GM12878 (cell line): ENCODE measurements at regions not wholly inside any gene's neighbourhood (a gene's known extent, or its start where the extent isn't known, plus 50 kb on each side); places are given as distances from the start of the nearest gene placed in this dataset.

Experiments
- ATAC-seq: fragments of 200-7000 bp; cut with Tn5 transposase; 3 replicates; pipeline ENCODE4 v1.9.1; 2020; ENCODE audit warnings: mild to moderate bottlenecking, moderate library complexity
- BruUV-seq: library from RNA; stranded (reverse); fragments of 400-500 nt; replicated peaks from 2 replicates; lab custom pipeline; 2021; lab: Mats Ljungman, UMichigan
- CTCF ChIA-PET: fragments of 300-600 bp; sonication (Branson Sonifier 250); formaldehyde crosslinking; extraction: SDS; loops from one replicate; lab custom pipeline; 2021; ENCODE audit warnings: inconsistent platforms; lab: Yijun Ruan, JAX
- POLR2A ChIA-PET: fragments of 350-600 bp; formaldehyde crosslinking; extraction: SDS; loops from one replicate; lab custom pipeline; 2021; ENCODE audit warnings: inconsistent platforms; lab: Charles Lee
- RAD21 ChIA-PET: fragments of 300-600 bp; sonication (Branson Sonifier 250); formaldehyde crosslinking; loops from one replicate; lab custom pipeline; 2023; ENCODE audit warnings: antibody characterized with exemption; ENCODE audit not compliant: unreplicated experiment; lab: Charles Lee
- SMC1A ChIA-PET: fragments of 300-600 bp; sonication (Branson Sonifier 250); formaldehyde crosslinking; loops from one replicate; lab custom pipeline; 2023; ENCODE audit not compliant: unreplicated experiment, uncharacterized antibody; lab: Charles Lee
- DNase-seq: peaks from one replicate; pipeline ENCODE4 v3.0.0-alpha.2; 2011; ENCODE audit warnings: low read depth, low spot score
- FAIRE-seq: peaks from 3 replicates; lab custom pipeline; 2011; peaks lifted over from hg19 to GRCh38; lab: Jason Lieb, UNC
- H2AFZ ChIP-seq: 2 replicates; pipeline ENCODE4 v1.6.0; 2011; ENCODE audit warnings: low read depth, low read length, control low read depth; ENCODE audit not compliant: control insufficient read depth
- H3K27ac ChIP-seq: 2 replicates; pipeline ENCODE4 v1.5.1; 2011; ENCODE audit warnings: control low read depth; ENCODE audit not compliant: control insufficient read depth, insufficient read depth
- H3K27me3 ChIP-seq, 2 experiments: replicated peaks in 1 of 2; 2 replicates each; pipeline versions ENCODE4 v1.6.0 to v1.6.1; 2011; ENCODE audit warnings: low read length in 1 of 2; ENCODE audit not compliant: control insufficient read depth in 2 of 2, insufficient read depth in 2 of 2
- H3K36me3 ChIP-seq, 2 experiments: 2 replicates each; pipeline ENCODE4 v1.5.1; 2011; ENCODE audit warnings: low read length in 1 of 2; ENCODE audit not compliant: control insufficient read depth in 2 of 2, insufficient read depth in 2 of 2
- H3K4me1 ChIP-seq: 2 replicates; pipeline ENCODE4 v1.6.1; 2011; ENCODE audit warnings: mild to moderate bottlenecking, low read length, moderate library complexity, mixed read lengths; ENCODE audit not compliant: control insufficient read depth, insufficient read depth
- H3K4me2 ChIP-seq: 2 replicates; pipeline ENCODE4 v1.6.0; 2011; ENCODE audit warnings: control low read depth; ENCODE audit not compliant: control insufficient read depth, insufficient read depth
- H3K4me3 ChIP-seq: fragments of 200-600 bp; sonication (generic); 2 replicates; pipeline ENCODE4 v1.5.1; 2016
- H3K79me2 ChIP-seq: 2 replicates; pipeline ENCODE4 v1.6.0; 2011; ENCODE audit warnings: low read length; ENCODE audit not compliant: control insufficient read depth, insufficient read depth
- H3K9ac ChIP-seq: 2 replicates; pipeline ENCODE4 v1.8.0; 2011; ENCODE audit warnings: low read length, control low read depth, mixed read lengths; ENCODE audit not compliant: control insufficient read depth, insufficient read depth
- H3K9me3 ChIP-seq: replicated peaks from 3 replicates; pipeline ENCODE4 v1.5.1; 2011; ENCODE audit warnings: mild to moderate bottlenecking, low read length; ENCODE audit not compliant: control insufficient read depth, insufficient read depth
- H4K20me1 ChIP-seq: 2 replicates; pipeline ENCODE4 v1.6.0; 2011; ENCODE audit not compliant: control insufficient read depth, insufficient read depth
- ATF7 ChIP-seq: fragments of 450-650 bp; IDR thresholded peaks from 2 replicates; pipeline ENCODE4 v1.6.1; 2016; ENCODE audit warnings: low read depth, mild to moderate bottlenecking
- BACH1 ChIP-seq: fragments of 450-650 bp; IDR thresholded peaks from 2 replicates; pipeline ENCODE4 v1.6.1; 2017; ENCODE audit warnings: mild to moderate bottlenecking, borderline replicate concordance
- CBX5 ChIP-seq: sonication (generic); IDR thresholded peaks from 2 replicates; pipeline ENCODE4 v1.6.1; 2016; ENCODE audit warnings: low read depth, moderate library complexity, mild to moderate bottlenecking, inconsistent platforms
- EGR1 ChIP-seq, 2 experiments: IDR thresholded peaks; 1 replicate in 1 of 2; 2 replicates in 1 of 2; pipeline ENCODE4 v1.6.1; 2011 to 2012; ENCODE audit warnings: low read depth in 2 of 2, low read length in 2 of 2, borderline replicate concordance in 1 of 2, mild to moderate bottlenecking in 1 of 2, moderate library complexity in 1 of 2
- HDAC2 ChIP-seq: fragments of 200-600 bp; sonication (generic); IDR thresholded peaks from 2 replicates; pipeline ENCODE4 v1.6.1; 2017
- JUND ChIP-seq: IDR thresholded peaks from 2 replicates; pipeline ENCODE4 v1.6.1; 2012; ENCODE audit warnings: low read depth, mild to moderate bottlenecking, low read length, improper control_type of control experiment, moderate library complexity
- KLF5 ChIP-seq: fragments of 450-650 bp; IDR thresholded peaks from 2 replicates; pipeline ENCODE4 v1.6.1; 2014; ENCODE audit warnings: mild to moderate bottlenecking; ENCODE audit not compliant: partially characterized antibody
- NBN ChIP-seq: fragments of 450-650 bp; IDR thresholded peaks from 2 replicates; pipeline ENCODE4 v1.6.1; 2016
- NFYA ChIP-seq: IDR thresholded peaks from 2 replicates; pipeline ENCODE4 v1.6.1; 2011; ENCODE audit warnings: low read depth, mild to moderate bottlenecking, low read length, improper control_type of control experiment, borderline replicate concordance
- SUPT20H ChIP-seq: IDR thresholded peaks from 2 replicates; pipeline ENCODE4 v1.6.1; 2011; ENCODE audit warnings: low read depth, mild to moderate bottlenecking, low read length, moderate library complexity, borderline replicate concordance; ENCODE audit not compliant: control insufficient read depth
- TARDBP ChIP-seq: IDR thresholded peaks from 2 replicates; pipeline ENCODE4 v1.6.1; 2016; ENCODE audit warnings: borderline replicate concordance
- YY1 ChIP-seq: IDR thresholded peaks from 2 replicates; pipeline ENCODE4 v1.6.1; 2011; ENCODE audit warnings: low read depth, mild to moderate bottlenecking, low read length
- ZNF207 ChIP-seq: fragments of 450-650 bp; IDR thresholded peaks from 2 replicates; pipeline ENCODE4 v1.6.1; 2014; ENCODE audit warnings: antibody characterized with exemption, mild to moderate bottlenecking, borderline replicate concordance
- ZNF622 ChIP-seq: fragments of 450-650 bp; IDR thresholded peaks from 2 replicates; pipeline ENCODE4 v1.6.1; 2017; ENCODE audit warnings: mild to moderate bottlenecking, inconsistent platforms
- WGBS: methylation state at CpG from one replicate; pipeline ENCODE4 v1.1.6; 2016; ENCODE audit warnings: low lambda C conversion rate; ENCODE audit not compliant: insufficient replicate concordance, insufficient coverage; ENCODE audit errors: missing lambda C conversion rate; 5-methylcytosine and 5-hydroxymethylcytosine counted together
- in situ Hi-C: fragments of 300-500 bp; cut with MboI; formaldehyde crosslinking; loops from 9 replicates; pipeline ENCODE4 v1.14.3; 2018; ENCODE audit warnings: mixed read lengths
- intact Hi-C: fragments of 100-400 bp; cut with micrococcal nuclease; formaldehyde crosslinking; loops from one replicate; pipeline ENCODE4 v1.14.2; 2022; ENCODE audit not compliant: unreplicated experiment
- TF ChIP-seq, protein P1 (sequence below): fragments of 450-650 bp; IDR thresholded peaks from 2 replicates; pipeline ENCODE4 v1.6.1; 2017; ENCODE audit warnings: low read depth, mild to moderate bottlenecking, moderate library complexity
- TF ChIP-seq, protein P2 (sequence below): fragments of 450-650 bp; IDR thresholded peaks from 2 replicates; pipeline ENCODE4 v1.6.1; 2017; ENCODE audit warnings: antibody characterized with exemption, mild to moderate bottlenecking, moderate library complexity
- TF ChIP-seq, protein P3 (sequence below): IDR thresholded peaks from 2 replicates; pipeline ENCODE4 v1.6.1; 2012; ENCODE audit warnings: mild to moderate bottlenecking, low read depth, low read length

DNA sequence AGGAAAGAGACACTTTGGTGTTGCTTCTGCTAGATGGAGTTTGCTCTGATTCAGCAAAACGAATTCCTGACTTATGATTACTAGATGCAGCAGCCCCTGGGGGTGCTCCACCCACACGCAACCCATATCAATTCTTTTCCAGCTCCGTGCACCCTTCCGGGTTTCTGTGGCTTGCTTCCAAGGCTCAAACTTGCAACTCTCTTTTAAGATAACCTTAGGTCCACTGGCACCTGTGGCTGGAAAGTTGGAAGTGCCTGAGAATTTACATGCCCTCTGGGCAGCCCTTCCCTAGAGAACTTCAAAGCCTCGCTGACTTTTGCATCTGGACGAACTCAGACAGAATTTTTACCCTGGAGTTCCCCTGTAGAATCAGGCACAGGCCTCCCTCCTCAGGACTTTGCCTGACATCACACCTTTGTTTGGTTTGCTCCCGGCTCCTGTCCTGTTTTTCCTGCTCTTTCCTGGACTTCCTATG, 224.9 kb downstream of the SNX18 start:
- Histone ChIP-seq H4K20me1 (no peaks in the 10 kb centered on the region), H3K36me3 (no peaks in the 10 kb centered on the region), H3K4me3 (no peak overlapping the region), H3K9ac (no peak overlapping the region), H3K27me3 (no peaks in the 10 kb centered on the region), H3K4me1 (peaks cover 14% of the 10 kb centered on the region), H3K4me2 (no peak overlapping the region), H3K79me2 (no peaks in the 10 kb centered on the region), H3K9me3 (no peaks in the 10 kb centered on the region), H3K27ac (no peak overlapping the region), H2AFZ (no peak overlapping the region)
- DNase-seq (no peak), ATAC-seq (no peak), FAIRE-seq (no peak)
- 44% methylated on average over 7 of the region's 7 CpGs for WGBS
- ChIA-PET CTCF (no interaction called here), POLR2A (no interaction called here), RAD21 (interaction anchor here (0.6 kb wide), 1 partner anchor 317 kb away, joined by 3 read pairs; no protein-coding TSS in a partner anchor), SMC1A (interaction anchor here (1.0 kb wide), 1 partner anchor 23 kb away, joined by 3 read pairs; no protein-coding TSS in a partner anchor)
- in situ Hi-C loops, result no loop called here
- TF ChIP-seq ZNF622, result no peak
- TF ChIP-seq TARDBP, result no peak
- no peak for TF ChIP-seq KLF5
- no peak for TF ChIP-seq ZNF207
- TF ChIP-seq, protein P1, sequence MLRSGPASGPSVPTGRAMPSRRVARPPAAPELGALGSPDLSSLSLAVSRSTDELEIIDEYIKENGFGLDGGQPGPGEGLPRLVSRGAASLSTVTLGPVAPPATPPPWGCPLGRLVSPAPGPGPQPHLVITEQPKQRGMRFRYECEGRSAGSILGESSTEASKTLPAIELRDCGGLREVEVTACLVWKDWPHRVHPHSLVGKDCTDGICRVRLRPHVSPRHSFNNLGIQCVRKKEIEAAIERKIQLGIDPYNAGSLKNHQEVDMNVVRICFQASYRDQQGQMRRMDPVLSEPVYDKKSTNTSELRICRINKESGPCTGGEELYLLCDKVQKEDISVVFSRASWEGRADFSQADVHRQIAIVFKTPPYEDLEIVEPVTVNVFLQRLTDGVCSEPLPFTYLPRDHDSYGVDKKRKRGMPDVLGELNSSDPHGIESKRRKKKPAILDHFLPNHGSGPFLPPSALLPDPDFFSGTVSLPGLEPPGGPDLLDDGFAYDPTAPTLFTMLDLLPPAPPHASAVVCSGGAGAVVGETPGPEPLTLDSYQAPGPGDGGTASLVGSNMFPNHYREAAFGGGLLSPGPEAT, result no peak
- no peak for TF ChIP-seq CBX5
- TF ChIP-seq HDAC2, result no peak
- TF ChIP-seq, protein P2, sequence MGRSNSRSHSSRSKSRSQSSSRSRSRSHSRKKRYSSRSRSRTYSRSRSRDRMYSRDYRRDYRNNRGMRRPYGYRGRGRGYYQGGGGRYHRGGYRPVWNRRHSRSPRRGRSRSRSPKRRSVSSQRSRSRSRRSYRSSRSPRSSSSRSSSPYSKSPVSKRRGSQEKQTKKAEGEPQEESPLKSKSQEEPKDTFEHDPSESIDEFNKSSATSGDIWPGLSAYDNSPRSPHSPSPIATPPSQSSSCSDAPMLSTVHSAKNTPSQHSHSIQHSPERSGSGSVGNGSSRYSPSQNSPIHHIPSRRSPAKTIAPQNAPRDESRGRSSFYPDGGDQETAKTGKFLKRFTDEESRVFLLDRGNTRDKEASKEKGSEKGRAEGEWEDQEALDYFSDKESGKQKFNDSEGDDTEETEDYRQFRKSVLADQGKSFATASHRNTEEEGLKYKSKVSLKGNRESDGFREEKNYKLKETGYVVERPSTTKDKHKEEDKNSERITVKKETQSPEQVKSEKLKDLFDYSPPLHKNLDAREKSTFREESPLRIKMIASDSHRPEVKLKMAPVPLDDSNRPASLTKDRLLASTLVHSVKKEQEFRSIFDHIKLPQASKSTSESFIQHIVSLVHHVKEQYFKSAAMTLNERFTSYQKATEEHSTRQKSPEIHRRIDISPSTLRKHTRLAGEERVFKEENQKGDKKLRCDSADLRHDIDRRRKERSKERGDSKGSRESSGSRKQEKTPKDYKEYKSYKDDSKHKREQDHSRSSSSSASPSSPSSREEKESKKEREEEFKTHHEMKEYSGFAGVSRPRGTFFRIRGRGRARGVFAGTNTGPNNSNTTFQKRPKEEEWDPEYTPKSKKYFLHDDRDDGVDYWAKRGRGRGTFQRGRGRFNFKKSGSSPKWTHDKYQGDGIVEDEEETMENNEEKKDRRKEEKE, result no peak
- TF ChIP-seq ATF7, result no peak
- no peak for TF ChIP-seq BACH1
- TF ChIP-seq SUPT20H, result no peak
- TF ChIP-seq, protein P3, sequence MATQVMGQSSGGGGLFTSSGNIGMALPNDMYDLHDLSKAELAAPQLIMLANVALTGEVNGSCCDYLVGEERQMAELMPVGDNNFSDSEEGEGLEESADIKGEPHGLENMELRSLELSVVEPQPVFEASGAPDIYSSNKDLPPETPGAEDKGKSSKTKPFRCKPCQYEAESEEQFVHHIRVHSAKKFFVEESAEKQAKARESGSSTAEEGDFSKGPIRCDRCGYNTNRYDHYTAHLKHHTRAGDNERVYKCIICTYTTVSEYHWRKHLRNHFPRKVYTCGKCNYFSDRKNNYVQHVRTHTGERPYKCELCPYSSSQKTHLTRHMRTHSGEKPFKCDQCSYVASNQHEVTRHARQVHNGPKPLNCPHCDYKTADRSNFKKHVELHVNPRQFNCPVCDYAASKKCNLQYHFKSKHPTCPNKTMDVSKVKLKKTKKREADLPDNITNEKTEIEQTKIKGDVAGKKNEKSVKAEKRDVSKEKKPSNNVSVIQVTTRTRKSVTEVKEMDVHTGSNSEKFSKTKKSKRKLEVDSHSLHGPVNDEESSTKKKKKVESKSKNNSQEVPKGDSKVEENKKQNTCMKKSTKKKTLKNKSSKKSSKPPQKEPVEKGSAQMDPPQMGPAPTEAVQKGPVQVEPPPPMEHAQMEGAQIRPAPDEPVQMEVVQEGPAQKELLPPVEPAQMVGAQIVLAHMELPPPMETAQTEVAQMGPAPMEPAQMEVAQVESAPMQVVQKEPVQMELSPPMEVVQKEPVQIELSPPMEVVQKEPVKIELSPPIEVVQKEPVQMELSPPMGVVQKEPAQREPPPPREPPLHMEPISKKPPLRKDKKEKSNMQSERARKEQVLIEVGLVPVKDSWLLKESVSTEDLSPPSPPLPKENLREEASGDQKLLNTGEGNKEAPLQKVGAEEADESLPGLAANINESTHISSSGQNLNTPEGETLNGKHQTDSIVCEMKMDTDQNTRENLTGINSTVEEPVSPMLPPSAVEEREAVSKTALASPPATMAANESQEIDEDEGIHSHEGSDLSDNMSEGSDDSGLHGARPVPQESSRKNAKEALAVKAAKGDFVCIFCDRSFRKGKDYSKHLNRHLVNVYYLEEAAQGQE, result no peak
- TF ChIP-seq JUND, result no peak
- TF ChIP-seq NBN, result no peak
- no peak for TF ChIP-seq YY1
- no peak for TF ChIP-seq EGR1 (IDR thresholded peaks at IDR 0.05; ENCODE audit: borderline replicate concordance in 1 of 2, low read depth in 2 of 2, low read length in 2 of 2)
- TF ChIP-seq NFYA, result no peak
- no TSS peak for BruUV-seq
- intact Hi-C loops, result no loop called here
